ENCODE measurements at regions not wholly inside any gene's neighbourhood (a gene's known extent, or its start where the extent isn't known, plus 50 kb on each side); places are given as distances from the start of the nearest gene placed in this dataset.

DNA sequence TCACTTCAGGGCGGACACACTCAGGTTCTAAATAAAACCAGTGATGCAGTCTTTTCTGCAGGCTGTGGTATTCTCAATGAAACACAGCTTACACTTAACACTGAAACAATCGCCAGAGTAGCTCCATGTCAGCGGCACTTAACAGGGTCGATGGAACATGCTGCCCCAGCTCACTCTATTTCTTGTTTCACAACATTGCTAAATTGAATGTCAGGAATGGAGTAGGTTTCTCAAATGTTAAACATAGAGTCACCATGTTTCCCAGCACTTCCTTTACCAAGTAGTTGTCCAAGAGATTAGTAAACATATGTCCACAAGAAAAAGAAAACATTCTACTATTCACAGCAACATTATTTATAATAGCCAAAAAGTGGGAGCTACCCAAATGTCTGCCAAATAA, 306.9 kb downstream of the SLITRK6 start:
- no peaks in the 10 kb centered on the region for H3K27me3 ChIP-seq (ENCODE audit: insufficient read depth, low read length)
- no peaks in the 10 kb centered on the region for H3K9me2 ChIP-seq (ENCODE audit: insufficient read depth)
- TF ChIP-seq SRF (IDR thresholded peaks at IDR 0.05; ENCODE audit: low read depth) = no peak
- no peak overlapping the region for H3K9ac ChIP-seq (ENCODE audit: low read length)
- ChIA-PET POLR2A (no interaction called here), CTCF (no interaction called here), RAD21 (ENCODE audit: low non-redundant PET in 1 of 2, low total read pairs in 2 of 2, uncharacterized antibody in 2 of 2, unreplicated experiment in 2 of 2) (no interaction called here)
- H3K9me3 ChIP-seq (ENCODE audit: control insufficient read depth in 1 of 2, insufficient read depth in 1 of 2, low read depth in 1 of 2, low read length in 2 of 2) = no peaks in the 10 kb centered on the region
- ATAC-seq (no peak), DNase-seq (ENCODE audit: low read depth, low spot score) (no peak)
- H2AFZ ChIP-seq (ENCODE audit: low read depth, low read length, poor library complexity, severe bottlenecking) = no peak overlapping the region
- H3K4me1 ChIP-seq (ENCODE audit: control insufficient read depth in 1 of 2, insufficient read depth in 2 of 2, low read length in 2 of 2) = no peaks in the 10 kb centered on the region
- H4K20me1 ChIP-seq (ENCODE audit: insufficient read depth) = no peaks in the 10 kb centered on the region
- H3K36me3 ChIP-seq (ENCODE audit: control insufficient read depth in 1 of 2, insufficient read depth in 2 of 2, low read length in 2 of 2) = no peaks in the 10 kb centered on the region
- no TSS peak for BruUV-seq (replicated peaks)
- no peak overlapping the region for H3K4me2 ChIP-seq (ENCODE audit: low read length)
- no peak overlapping the region for H3K27ac ChIP-seq (ENCODE audit: low read depth, low read length)
- no peaks in the 10 kb centered on the region for H3K79me2 ChIP-seq (ENCODE audit: insufficient read depth, low read length)
- no peak overlapping the region for H3K4me3 ChIP-seq (replicated peaks in 1 of 2; ENCODE audit: low read depth in 1 of 2, low read length in 2 of 2)
- intact Hi-C loops (cut with micrococcal nuclease) = no loop called here

- DNase-seq (ENCODE audit: low read depth, low spot score) (no peak), ATAC-seq (no peak)
- Histone ChIP-seq H4K20me1 (ENCODE audit: insufficient read depth) (no peaks in the 10 kb centered on the region), H3K27ac (ENCODE audit: low read depth, low read length) (no peak overlapping the region), H2AFZ (ENCODE audit: low read depth, low read length, poor library complexity, severe bottlenecking) (no peak overlapping the region), H3K27me3 (ENCODE audit: insufficient read depth, low read length) (no peaks in the 10 kb centered on the region), H3K4me1 (ENCODE audit: control insufficient read depth in 1 of 2, insufficient read depth in 2 of 2, low read length in 2 of 2) (no peaks in the 10 kb centered on the region), H3K79me2 (ENCODE audit: insufficient read depth, low read length) (no peaks in the 10 kb centered on the region), H3K36me3 (ENCODE audit: control insufficient read depth in 1 of 2, insufficient read depth in 2 of 2, low read length in 2 of 2) (no peaks in the 10 kb centered on the region), H3K9ac (ENCODE audit: low read length) (no peak overlapping the region), H3K9me3 (ENCODE audit: control insufficient read depth in 1 of 2, insufficient read depth in 1 of 2, low read depth in 1 of 2, low read length in 2 of 2) (no peaks in the 10 kb centered on the region), H3K4me2 (ENCODE audit: low read length) (no peak overlapping the region), H3K4me3 (replicated peaks in 1 of 2; ENCODE audit: low read depth in 1 of 2, low read length in 2 of 2) (no peak overlapping the region), H3K9me2 (ENCODE audit: insufficient read depth) (no peaks in the 10 kb centered on the region)
- intact Hi-C loops (cut with micrococcal nuclease) = no loop called here
- POLR2A ChIA-PET = no interaction called here
- no TSS peak for BruUV-seq (replicated peaks)
- RAD21 ChIA-PET (ENCODE audit: low non-redundant PET in 1 of 2, low total read pairs in 2 of 2, uncharacterized antibody in 2 of 2, unreplicated experiment in 2 of 2) = no interaction called here
- TF ChIP-seq EZH2 (IDR thresholded peaks at IDR 0.05) = no peak
- TF ChIP-seq, protein P1, sequence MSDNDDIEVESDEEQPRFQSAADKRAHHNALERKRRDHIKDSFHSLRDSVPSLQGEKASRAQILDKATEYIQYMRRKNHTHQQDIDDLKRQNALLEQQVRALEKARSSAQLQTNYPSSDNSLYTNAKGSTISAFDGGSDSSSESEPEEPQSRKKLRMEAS (IDR thresholded peaks at IDR 0.05) = no peak
- TF ChIP-seq CBX3 (IDR thresholded peaks at IDR 0.05; ENCODE audit: low read depth) = no peak
- TF ChIP-seq EZH2phosphoT487 (IDR thresholded peaks at IDR 0.05; ENCODE audit: borderline replicate concordance) = no peak
- no peak for TF ChIP-seq ELF1 (IDR thresholded peaks at IDR 0.05; ENCODE audit: borderline replicate concordance, low read depth)
- TF ChIP-seq POLR2A (IDR thresholded peaks at IDR 0.05; ENCODE audit: borderline replicate concordance, extremely low read depth, insufficient read depth, insufficient read length) = no peak
- no peak for TF ChIP-seq TCF7L2 (IDR thresholded peaks at IDR 0.05; ENCODE audit: borderline replicate concordance, extremely low read depth, insufficient read depth, insufficient read length)
- TF ChIP-seq ZNF274 (IDR thresholded peaks at IDR 0.05; ENCODE audit: low read depth, low read length) = no peak
- TF ChIP-seq, protein P2, sequence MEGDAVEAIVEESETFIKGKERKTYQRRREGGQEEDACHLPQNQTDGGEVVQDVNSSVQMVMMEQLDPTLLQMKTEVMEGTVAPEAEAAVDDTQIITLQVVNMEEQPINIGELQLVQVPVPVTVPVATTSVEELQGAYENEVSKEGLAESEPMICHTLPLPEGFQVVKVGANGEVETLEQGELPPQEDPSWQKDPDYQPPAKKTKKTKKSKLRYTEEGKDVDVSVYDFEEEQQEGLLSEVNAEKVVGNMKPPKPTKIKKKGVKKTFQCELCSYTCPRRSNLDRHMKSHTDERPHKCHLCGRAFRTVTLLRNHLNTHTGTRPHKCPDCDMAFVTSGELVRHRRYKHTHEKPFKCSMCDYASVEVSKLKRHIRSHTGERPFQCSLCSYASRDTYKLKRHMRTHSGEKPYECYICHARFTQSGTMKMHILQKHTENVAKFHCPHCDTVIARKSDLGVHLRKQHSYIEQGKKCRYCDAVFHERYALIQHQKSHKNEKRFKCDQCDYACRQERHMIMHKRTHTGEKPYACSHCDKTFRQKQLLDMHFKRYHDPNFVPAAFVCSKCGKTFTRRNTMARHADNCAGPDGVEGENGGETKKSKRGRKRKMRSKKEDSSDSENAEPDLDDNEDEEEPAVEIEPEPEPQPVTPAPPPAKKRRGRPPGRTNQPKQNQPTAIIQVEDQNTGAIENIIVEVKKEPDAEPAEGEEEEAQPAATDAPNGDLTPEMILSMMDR (IDR thresholded peaks at IDR 0.05 in 2 of 3, conservative IDR thresholded peaks at IDR 0.05 in 1 of 3; ENCODE audit: borderline replicate concordance in 1 of 3, insufficient read depth in 1 of 3, low read depth in 2 of 3, low read length in 2 of 3) = no peak
- TF ChIP-seq, protein P3, sequence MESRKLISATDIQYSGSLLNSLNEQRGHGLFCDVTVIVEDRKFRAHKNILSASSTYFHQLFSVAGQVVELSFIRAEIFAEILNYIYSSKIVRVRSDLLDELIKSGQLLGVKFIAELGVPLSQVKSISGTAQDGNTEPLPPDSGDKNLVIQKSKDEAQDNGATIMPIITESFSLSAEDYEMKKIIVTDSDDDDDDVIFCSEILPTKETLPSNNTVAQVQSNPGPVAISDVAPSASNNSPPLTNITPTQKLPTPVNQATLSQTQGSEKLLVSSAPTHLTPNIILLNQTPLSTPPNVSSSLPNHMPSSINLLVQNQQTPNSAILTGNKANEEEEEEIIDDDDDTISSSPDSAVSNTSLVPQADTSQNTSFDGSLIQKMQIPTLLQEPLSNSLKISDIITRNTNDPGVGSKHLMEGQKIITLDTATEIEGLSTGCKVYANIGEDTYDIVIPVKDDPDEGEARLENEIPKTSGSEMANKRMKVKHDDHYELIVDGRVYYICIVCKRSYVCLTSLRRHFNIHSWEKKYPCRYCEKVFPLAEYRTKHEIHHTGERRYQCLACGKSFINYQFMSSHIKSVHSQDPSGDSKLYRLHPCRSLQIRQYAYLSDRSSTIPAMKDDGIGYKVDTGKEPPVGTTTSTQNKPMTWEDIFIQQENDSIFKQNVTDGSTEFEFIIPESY (IDR thresholded peaks at IDR 0.05; ENCODE audit: extremely low read depth, insufficient replicate concordance, low read length) = no peak
- TF ChIP-seq, protein P4, sequence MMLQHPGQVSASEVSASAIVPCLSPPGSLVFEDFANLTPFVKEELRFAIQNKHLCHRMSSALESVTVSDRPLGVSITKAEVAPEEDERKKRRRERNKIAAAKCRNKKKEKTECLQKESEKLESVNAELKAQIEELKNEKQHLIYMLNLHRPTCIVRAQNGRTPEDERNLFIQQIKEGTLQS (IDR thresholded peaks at IDR 0.05) = no peak
- CTCF ChIA-PET = no interaction called here
Observed at GRCh38 chr13:85486663-85487062, 312.6 kb downstream of the SLITRK6 start.

All from HCT116 (cell line).